ENCODE measurements at regions not wholly inside any gene's neighbourhood (a gene's known extent, or its start where the extent isn't known, plus 50 kb on each side); places are given as distances from the start of the nearest gene placed in this dataset.

DNA sequence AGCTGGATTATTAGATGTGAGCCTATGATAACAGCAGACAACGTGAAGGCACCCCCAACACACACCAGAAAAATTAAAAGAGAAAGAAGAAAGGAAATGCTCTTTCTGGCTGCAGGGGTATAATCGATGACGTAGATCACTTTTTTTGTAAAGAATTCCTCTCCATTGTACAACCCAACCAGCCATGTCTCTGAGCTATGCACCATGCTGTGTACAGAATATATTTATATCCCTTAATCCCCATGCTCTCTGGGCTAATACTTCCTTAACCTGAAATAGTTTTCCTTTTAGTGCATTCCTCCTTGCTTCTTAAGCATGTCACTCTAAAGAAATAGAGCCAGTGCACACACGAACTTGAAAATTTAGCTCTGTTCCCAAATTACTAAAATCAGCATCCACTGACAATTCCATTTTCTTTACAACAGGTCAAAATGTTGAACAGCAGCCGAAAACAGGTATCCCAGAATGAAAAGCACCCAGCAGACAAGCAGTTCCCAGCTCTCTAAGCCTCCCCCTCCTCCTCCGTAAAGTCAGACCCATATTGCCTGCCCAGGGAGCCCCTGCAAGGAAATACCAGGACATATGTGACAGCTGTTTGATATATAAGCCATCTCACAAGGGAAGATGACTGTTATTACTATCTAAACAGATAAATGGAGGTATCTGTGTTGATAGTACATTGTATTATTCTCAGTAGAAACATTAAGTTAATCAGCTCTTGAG is 247.4 kb upstream of the RAB6C start:
- CTCF ChIA-PET = no interaction called here
- TF ChIP-seq, protein P1, sequence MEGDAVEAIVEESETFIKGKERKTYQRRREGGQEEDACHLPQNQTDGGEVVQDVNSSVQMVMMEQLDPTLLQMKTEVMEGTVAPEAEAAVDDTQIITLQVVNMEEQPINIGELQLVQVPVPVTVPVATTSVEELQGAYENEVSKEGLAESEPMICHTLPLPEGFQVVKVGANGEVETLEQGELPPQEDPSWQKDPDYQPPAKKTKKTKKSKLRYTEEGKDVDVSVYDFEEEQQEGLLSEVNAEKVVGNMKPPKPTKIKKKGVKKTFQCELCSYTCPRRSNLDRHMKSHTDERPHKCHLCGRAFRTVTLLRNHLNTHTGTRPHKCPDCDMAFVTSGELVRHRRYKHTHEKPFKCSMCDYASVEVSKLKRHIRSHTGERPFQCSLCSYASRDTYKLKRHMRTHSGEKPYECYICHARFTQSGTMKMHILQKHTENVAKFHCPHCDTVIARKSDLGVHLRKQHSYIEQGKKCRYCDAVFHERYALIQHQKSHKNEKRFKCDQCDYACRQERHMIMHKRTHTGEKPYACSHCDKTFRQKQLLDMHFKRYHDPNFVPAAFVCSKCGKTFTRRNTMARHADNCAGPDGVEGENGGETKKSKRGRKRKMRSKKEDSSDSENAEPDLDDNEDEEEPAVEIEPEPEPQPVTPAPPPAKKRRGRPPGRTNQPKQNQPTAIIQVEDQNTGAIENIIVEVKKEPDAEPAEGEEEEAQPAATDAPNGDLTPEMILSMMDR (IDR thresholded peaks at IDR 0.05; ENCODE audit: insufficient read depth in 1 of 2, low read depth in 1 of 2, low read length in 1 of 2, severe bottlenecking in 1 of 2, unreplicated experiment in 1 of 2) = no peak
- Histone ChIP-seq H3K9me3 (no peaks in the 10 kb centered on the region), H3K27me3 (replicated peaks; ENCODE audit: control insufficient read depth, insufficient read depth, low read length) (no peaks in the 10 kb centered on the region), H3K4me3 (ENCODE audit: low read depth, low read length) (no peak overlapping the region), H3K4me1 (peaks cover under 1% of the 10 kb centered on the region; the same call in 1 of the 2 replicates), H3K36me3 (ENCODE audit: control insufficient read depth, insufficient read depth, low read length) (no peaks in the 10 kb centered on the region)
- Mint-ChIP-seq H3K27ac (ENCODE audit: unreplicated experiment) (no peak overlapping the region), H3K4me3 (ENCODE audit: unreplicated experiment) (no peak overlapping the region), H3K9me3 (ENCODE audit: unreplicated experiment) (no peaks in the 10 kb centered on the region), H3K27me3 (ENCODE audit: insufficient read depth, unreplicated experiment) (no peaks in the 10 kb centered on the region), H3K4me1 (ENCODE audit: low read depth, unreplicated experiment) (peaks cover 1% of the 10 kb centered on the region), H3K36me3 (ENCODE audit: insufficient read depth, unreplicated experiment) (peaks cover 5% of the 10 kb centered on the region)
- no TSS peak for BruUV-seq (replicated peaks)
- intact Hi-C loops (cut with micrococcal nuclease; ENCODE audit: unreplicated experiment) = no loop called here
- POLR2A ChIA-PET = no interaction called here
- no peak for DNase-seq

DNA sequence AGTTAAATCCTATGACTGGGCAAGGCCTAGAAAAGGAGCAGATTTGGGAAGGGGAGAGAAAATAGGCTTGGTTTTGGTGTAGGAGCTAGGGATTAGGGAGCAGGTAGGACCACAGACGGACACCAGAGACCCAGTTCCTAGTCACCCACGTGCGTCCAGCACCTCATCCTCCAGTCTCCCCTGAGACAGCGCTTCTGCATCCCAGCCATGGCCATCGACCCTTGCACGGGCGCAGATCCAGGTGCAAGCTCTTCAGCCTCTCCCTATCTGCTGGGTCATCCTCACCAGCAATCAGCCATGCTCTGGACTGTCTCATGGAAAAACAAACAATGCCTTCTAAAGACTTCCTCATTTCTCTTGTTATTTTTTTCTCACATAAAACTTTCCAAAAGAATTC is 246.8 kb upstream of the RAB6C start:
- no peaks in the 10 kb centered on the region for H3K9me3 Mint-ChIP-seq (ENCODE audit: unreplicated experiment)
- DNase-seq = no peak

DNA sequence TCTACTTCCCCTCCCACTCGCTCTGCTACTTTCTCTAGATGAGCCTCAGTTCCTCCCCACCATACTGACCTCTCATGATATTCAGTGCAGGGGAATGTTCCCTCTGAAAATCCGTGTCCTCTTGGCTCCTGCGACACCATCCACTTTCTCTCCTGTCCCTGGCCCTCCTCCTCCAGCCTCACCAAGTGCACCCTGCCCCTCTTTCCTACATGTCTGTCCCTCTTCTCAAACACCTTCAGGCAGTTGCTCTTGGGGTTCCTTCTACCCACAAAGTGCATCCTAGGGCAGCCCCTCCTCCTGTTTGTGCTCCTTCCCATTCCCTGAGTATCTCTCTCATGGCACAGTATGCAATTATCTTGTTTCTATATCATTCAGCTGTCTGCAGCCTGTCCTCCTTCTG is 246.4 kb upstream of the RAB6C start:
- Histone ChIP-seq H3K27me3 (replicated peaks; ENCODE audit: control insufficient read depth, insufficient read depth, low read length) (no peaks in the 10 kb centered on the region), H3K4me1 (no peaks in the 10 kb centered on the region), H3K4me3 (ENCODE audit: low read depth, low read length) (no peak overlapping the region), H3K36me3 (ENCODE audit: control insufficient read depth, insufficient read depth, low read length) (no peaks in the 10 kb centered on the region), H3K9me3 (no peaks in the 10 kb centered on the region)
- DNase-seq = no peak
- Mint-ChIP-seq H3K4me3 (ENCODE audit: unreplicated experiment) (no peak overlapping the region), H3K27me3 (ENCODE audit: insufficient read depth, unreplicated experiment) (no peaks in the 10 kb centered on the region), H3K9me3 (ENCODE audit: unreplicated experiment) (no peaks in the 10 kb centered on the region), H3K36me3 (ENCODE audit: insufficient read depth, unreplicated experiment) (no peaks in the 10 kb centered on the region), H3K27ac (ENCODE audit: unreplicated experiment) (no peak overlapping the region), H3K4me1 (ENCODE audit: low read depth, unreplicated experiment) (no peaks in the 10 kb centered on the region)
- BruUV-seq (replicated peaks) = no TSS peak
- CTCF ChIA-PET = no interaction called here
- POLR2A ChIA-PET = no interaction called here
- TF ChIP-seq, protein P1 (IDR thresholded peaks at IDR 0.05; ENCODE audit: insufficient read depth in 1 of 2, low read depth in 1 of 2, low read length in 1 of 2, severe bottlenecking in 1 of 2, unreplicated experiment in 1 of 2) = no peak
- intact Hi-C loops (cut with micrococcal nuclease; ENCODE audit: unreplicated experiment) = no loop called here

More for the DNA sequence above, 246.8 kb upstream of the RAB6C start:
- Mint-ChIP-seq H3K27me3 (ENCODE audit: insufficient read depth, unreplicated experiment) (no peaks in the 10 kb centered on the region), H3K36me3 (ENCODE audit: insufficient read depth, unreplicated experiment) (no peaks in the 10 kb centered on the region), H3K4me1 (ENCODE audit: low read depth, unreplicated experiment) (no peaks in the 10 kb centered on the region), H3K4me3 (ENCODE audit: unreplicated experiment) (no peak overlapping the region), H3K27ac (ENCODE audit: unreplicated experiment) (no peak overlapping the region)
- BruUV-seq (replicated peaks) = no TSS peak
- CTCF ChIA-PET = no interaction called here
- intact Hi-C loops (cut with micrococcal nuclease; ENCODE audit: unreplicated experiment) = no loop called here
- no peaks in the 10 kb centered on the region for H3K27me3 ChIP-seq (replicated peaks; ENCODE audit: control insufficient read depth, insufficient read depth, low read length)
- TF ChIP-seq, protein P1 (IDR thresholded peaks at IDR 0.05; ENCODE audit: insufficient read depth in 1 of 2, low read depth in 1 of 2, low read length in 1 of 2, severe bottlenecking in 1 of 2, unreplicated experiment in 1 of 2) = no peak
- H3K4me3 ChIP-seq (ENCODE audit: low read depth, low read length) = no peak overlapping the region
- no peaks in the 10 kb centered on the region for H3K9me3 ChIP-seq
- no peaks in the 10 kb centered on the region for H3K36me3 ChIP-seq (ENCODE audit: control insufficient read depth, insufficient read depth, low read length)
- H3K4me1 ChIP-seq = no peaks in the 10 kb centered on the region
- POLR2A ChIA-PET = no interaction called here

Data from Caco-2 (cell line).